K562 (cell line): ENCODE measurements at regions not wholly inside any gene's neighbourhood (a gene's known extent, or its start where the extent isn't known, plus 50 kb on each side); places are given as distances from the start of the nearest gene placed in this dataset.

Source experiments
- ATAC-seq: fragments of 200-7000 bp; cut with Tn5 transposase; 3 replicates; pipeline ENCODE4 v1.9.1; 2020; ENCODE audit warnings: moderate library complexity
- BruUV-seq: library from RNA; stranded (reverse); fragments of 400-500 nt; replicated peaks from 2 replicates; lab custom pipeline; 2021; lab: Mats Ljungman, UMichigan
- CTCF ChIA-PET: fragments of 300-600 bp; formaldehyde crosslinking; extraction: SDS; loops from one replicate; lab custom pipeline; 2021; ENCODE audit warnings: low intra/inter-chr PET ratio; lab: Yijun Ruan, JAX
- POLR2A ChIA-PET: fragments of 300-600, 350-650 bp; sonication (Branson Sonifier 250); formaldehyde crosslinking; extraction: SDS; loops from one replicate; lab custom pipeline; 2021; ENCODE audit warnings: antibody characterized with exemption, inconsistent platforms; lab: Yijun Ruan, JAX
- DNase-seq, 4 experiments: peaks; one replicate each; pipeline versions ENCODE4 v3.0.0 to v3.0.0-alpha.2; 2011 to 2018; ENCODE audit warnings: low spot score in 3 of 4, mixed read lengths in 3 of 4; ENCODE audit errors: extremely low read depth in 1 of 4
- FAIRE-seq: peaks from 2 replicates; lab custom pipeline; 2011; peaks lifted over from hg19 to GRCh38; lab: Jason Lieb, UNC
- H2AFZ ChIP-seq: 2 replicates; pipeline ENCODE4 v1.6.0; 2011; ENCODE audit warnings: low read depth, low read length, control low read depth, inconsistent platforms
- H3K27ac ChIP-seq: fragments of 200-600 bp; 3 replicates; pipeline ENCODE4 v1.8.0; 2011; ENCODE audit warnings: low read depth, mild to moderate bottlenecking, control low read depth, inconsistent platforms, low read length, moderate library complexity, mixed read lengths; ENCODE audit errors: extremely low read depth
- H3K27me3 ChIP-seq, 2 experiments: fragments of 300-600 bp in 1 of 2; 2 replicates in 1 of 2; 3 replicates in 1 of 2; pipeline versions ENCODE4 v1.6.0 to v1.8.0; 2011; ENCODE audit warnings: inconsistent platforms in 2 of 2, low read length in 2 of 2, mild to moderate bottlenecking in 1 of 2, mixed read lengths in 1 of 2, moderate library complexity in 1 of 2; ENCODE audit not compliant: control insufficient read depth in 2 of 2, insufficient read depth in 2 of 2
- H3K36me3 ChIP-seq: fragments of 300-600 bp; 3 replicates; pipeline ENCODE4 v1.8.0; 2011; ENCODE audit warnings: mild to moderate bottlenecking, low read length, inconsistent platforms; ENCODE audit not compliant: control insufficient read depth, insufficient read depth
- H3K4me1 ChIP-seq, 2 experiments: fragments of 200-600 bp in 1 of 2; replicated peaks in 1 of 2; 2 replicates in 1 of 2; 3 replicates in 1 of 2; pipeline versions ENCODE4 v1.5.1 to v1.8.0; 2011; ENCODE audit warnings: inconsistent platforms in 2 of 2, low read length in 2 of 2, mild to moderate bottlenecking in 1 of 2, mixed read lengths in 1 of 2, moderate library complexity in 1 of 2; ENCODE audit not compliant: control insufficient read depth in 2 of 2, insufficient read depth in 2 of 2
- H3K4me2 ChIP-seq: 2 replicates; pipeline ENCODE4 v1.6.1; 2011; ENCODE audit warnings: low read length, control low read depth, inconsistent platforms, mixed read lengths; ENCODE audit not compliant: insufficient read depth
- H3K4me3 ChIP-seq: fragments of 200-600 bp; sonication (generic), shearing (Covaris generic); 2 replicates; pipeline ENCODE4 v1.5.1; 2016; ENCODE audit warnings: control low read depth, inconsistent platforms
- H3K79me2 ChIP-seq: fragments of 200-600 bp; 3 replicates; pipeline ENCODE4 v1.8.0; 2011; ENCODE audit warnings: low read length, inconsistent platforms; ENCODE audit not compliant: control insufficient read depth, insufficient read depth
- H3K9ac ChIP-seq, 2 experiments: 2 replicates each; pipeline versions ENCODE4 v1.6.0 to v1.6.1; 2011; ENCODE audit warnings: low read depth in 2 of 2, low read length in 2 of 2, control low read depth in 1 of 2, inconsistent platforms in 1 of 2, mild to moderate bottlenecking in 1 of 2, mixed read lengths in 1 of 2; ENCODE audit not compliant: insufficient read depth in 1 of 2
- H3K9me1 ChIP-seq: one replicate; pipeline ENCODE4 v1.6.0; 2011; ENCODE audit warnings: inconsistent platforms, mild to moderate bottlenecking, low read length, moderate library complexity; ENCODE audit not compliant: control insufficient read depth, insufficient read depth
- H3K9me3 ChIP-seq: replicated peaks from 2 replicates; pipeline ENCODE4 v1.5.1; 2011; ENCODE audit warnings: low read depth, low read length, inconsistent platforms; ENCODE audit not compliant: control insufficient read depth, insufficient read depth
- H4K20me1 ChIP-seq: replicated peaks from 2 replicates; pipeline ENCODE4 v1.6.1; 2011; ENCODE audit warnings: low read length, inconsistent platforms, mixed read lengths; ENCODE audit not compliant: control insufficient read depth, insufficient read depth
- ATF3 ChIP-seq, 2 experiments: fragments of 450-650 bp in 1 of 2; sonication (generic) in 1 of 2; formaldehyde crosslinking in 1 of 2; IDR thresholded peaks in 1 of 2; conservative IDR thresholded peaks in 1 of 2; 2 replicates each; pipeline versions ENCODE4 v1.6.1 to v1.8.1; 2016 to 2023; ENCODE audit warnings: mild to moderate bottlenecking in 2 of 2, moderate library complexity in 2 of 2, inconsistent platforms in 1 of 2, missing genetic modification reagents in 1 of 2
- ELF4 ChIP-seq: fragments of 450-650 bp; formaldehyde crosslinking; IDR thresholded peaks from 2 replicates; pipeline ENCODE4 v1.4.0; 2022; ENCODE audit warnings: missing genetic modification characterization
- RBM15 ChIP-seq: fragments of 200-400 bp; formaldehyde crosslinking; IDR thresholded peaks from 2 replicates; pipeline ENCODE4 v1.6.1; 2018; ENCODE audit warnings: mild to moderate bottlenecking, low read length, moderate library complexity; ENCODE audit not compliant: insufficient read depth
- RREB1 ChIP-seq: fragments of 250-450 bp; sonication (Bioruptor Pico); IDR thresholded peaks from 2 replicates; pipeline ENCODE4 v1.4.0; 2020
- TCF3 ChIP-seq: sonication (generic); formaldehyde crosslinking; IDR thresholded peaks from 2 replicates; pipeline ENCODE4 v1.4.0; 2020; ENCODE audit warnings: mild to moderate bottlenecking, missing genetic modification reagents
- ZNF239 ChIP-seq: fragments of 250-450 bp; sonication (Bioruptor Pico); IDR thresholded peaks from 2 replicates; pipeline ENCODE4 v1.4.0; 2020; ENCODE audit warnings: mild to moderate bottlenecking
- ZNF3 ChIP-seq: fragments of 250-450 bp; sonication (Bioruptor Pico); IDR thresholded peaks from 2 replicates; pipeline ENCODE4 v1.5.0; 2021; ENCODE audit warnings: mild to moderate bottlenecking, moderate library complexity
- WGBS: fragments of 100-300 bp; shearing (Covaris generic); methylation state at CpG from one replicate; pipeline ENCODE4 v1.1.6; 2016; ENCODE audit warnings: low coverage, mixed read lengths; ENCODE audit not compliant: insufficient coverage; ENCODE audit errors: missing lambda C conversion rate; 5-methylcytosine and 5-hydroxymethylcytosine counted together
- in situ Hi-C: fragments of 300-500 bp; cut with MboI; formaldehyde crosslinking; loops from 4 replicates; pipeline ENCODE4 v1.15.0; 2018; ENCODE audit warnings: inconsistent platforms, mixed read lengths
- intact Hi-C: fragments of 100-400 bp; cut with micrococcal nuclease; formaldehyde crosslinking; loops from 2 replicates; pipeline ENCODE4 v1.14.2; 2022
- TF ChIP-seq, protein P1 (sequence below): fragments of 450-650 bp; formaldehyde crosslinking; IDR thresholded peaks from 2 replicates; pipeline ENCODE4 v1.4.0; 2020; ENCODE audit warnings: mild to moderate bottlenecking
- TF ChIP-seq, protein P2 (sequence below): fragments of 250-450 bp; sonication (Bioruptor Pico); IDR thresholded peaks from 2 replicates; pipeline ENCODE4 v1.4.0; 2020; ENCODE audit warnings: mild to moderate bottlenecking, moderate library complexity
- TF ChIP-seq, protein P3 (sequence below): sonication (generic); formaldehyde crosslinking; IDR thresholded peaks from 2 replicates; pipeline ENCODE4 v1.8.1; 2023; ENCODE audit warnings: mild to moderate bottlenecking, missing genetic modification reagents, moderate library complexity

GRCh38 chr22:49291781-49292180 lies 535.9 kb downstream of the BRD1 start:
- FAIRE-seq: no peak
- Histone ChIP-seq H3K27me3 (peaks cover 2 to 7% of the 10 kb centered on the region in 2 experiments; a peak in 2 of 5 replicates), H3K27ac (no peak overlapping the region), H3K9me3 (no peaks in the 10 kb centered on the region), H3K4me2 (no peak overlapping the region), H3K4me3 (no peak overlapping the region), H3K9ac (no peak overlapping the region), H4K20me1 (no peaks in the 10 kb centered on the region), H3K36me3 (no peaks in the 10 kb centered on the region), H3K79me2 (no peaks in the 10 kb centered on the region), H2AFZ (no peak overlapping the region), H3K4me1 (no peaks in the 10 kb centered on the region), H3K9me1 (no peaks in the 10 kb centered on the region)
- BruUV-seq: no TSS peak
- in situ Hi-C loops (no loop called here), intact Hi-C loops (no loop called here)
- no peak for DNase-seq
- CTCF ChIA-PET: no interaction called here
- WGBS: 0% methylated on average over 5 of the region's 5 CpGs
- no peak for ATAC-seq
- POLR2A ChIA-PET: no interaction called here
- TF ChIP-seq ATF3 (IDR thresholded peaks at IDR 0.05) (no peak), ATF3 (CRISPR knock-in tag; conservative IDR thresholded peaks at IDR 0.05) (no peak), ZNF239 (no peak), RBM15 (no peak), RREB1 (CRISPR knock-in tag) (no peak), ELF4 (no peak), ZNF3 (CRISPR knock-in tag) (no peak), TCF3 (CRISPR knock-in tag) (no peak)
- TF ChIP-seq, protein P1, sequence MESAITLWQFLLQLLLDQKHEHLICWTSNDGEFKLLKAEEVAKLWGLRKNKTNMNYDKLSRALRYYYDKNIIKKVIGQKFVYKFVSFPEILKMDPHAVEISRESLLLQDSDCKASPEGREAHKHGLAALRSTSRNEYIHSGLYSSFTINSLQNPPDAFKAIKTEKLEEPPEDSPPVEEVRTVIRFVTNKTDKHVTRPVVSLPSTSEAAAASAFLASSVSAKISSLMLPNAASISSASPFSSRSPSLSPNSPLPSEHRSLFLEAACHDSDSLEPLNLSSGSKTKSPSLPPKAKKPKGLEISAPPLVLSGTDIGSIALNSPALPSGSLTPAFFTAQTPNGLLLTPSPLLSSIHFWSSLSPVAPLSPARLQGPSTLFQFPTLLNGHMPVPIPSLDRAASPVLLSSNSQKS (CRISPR knock-in tag): no peak
- TF ChIP-seq, protein P2, sequence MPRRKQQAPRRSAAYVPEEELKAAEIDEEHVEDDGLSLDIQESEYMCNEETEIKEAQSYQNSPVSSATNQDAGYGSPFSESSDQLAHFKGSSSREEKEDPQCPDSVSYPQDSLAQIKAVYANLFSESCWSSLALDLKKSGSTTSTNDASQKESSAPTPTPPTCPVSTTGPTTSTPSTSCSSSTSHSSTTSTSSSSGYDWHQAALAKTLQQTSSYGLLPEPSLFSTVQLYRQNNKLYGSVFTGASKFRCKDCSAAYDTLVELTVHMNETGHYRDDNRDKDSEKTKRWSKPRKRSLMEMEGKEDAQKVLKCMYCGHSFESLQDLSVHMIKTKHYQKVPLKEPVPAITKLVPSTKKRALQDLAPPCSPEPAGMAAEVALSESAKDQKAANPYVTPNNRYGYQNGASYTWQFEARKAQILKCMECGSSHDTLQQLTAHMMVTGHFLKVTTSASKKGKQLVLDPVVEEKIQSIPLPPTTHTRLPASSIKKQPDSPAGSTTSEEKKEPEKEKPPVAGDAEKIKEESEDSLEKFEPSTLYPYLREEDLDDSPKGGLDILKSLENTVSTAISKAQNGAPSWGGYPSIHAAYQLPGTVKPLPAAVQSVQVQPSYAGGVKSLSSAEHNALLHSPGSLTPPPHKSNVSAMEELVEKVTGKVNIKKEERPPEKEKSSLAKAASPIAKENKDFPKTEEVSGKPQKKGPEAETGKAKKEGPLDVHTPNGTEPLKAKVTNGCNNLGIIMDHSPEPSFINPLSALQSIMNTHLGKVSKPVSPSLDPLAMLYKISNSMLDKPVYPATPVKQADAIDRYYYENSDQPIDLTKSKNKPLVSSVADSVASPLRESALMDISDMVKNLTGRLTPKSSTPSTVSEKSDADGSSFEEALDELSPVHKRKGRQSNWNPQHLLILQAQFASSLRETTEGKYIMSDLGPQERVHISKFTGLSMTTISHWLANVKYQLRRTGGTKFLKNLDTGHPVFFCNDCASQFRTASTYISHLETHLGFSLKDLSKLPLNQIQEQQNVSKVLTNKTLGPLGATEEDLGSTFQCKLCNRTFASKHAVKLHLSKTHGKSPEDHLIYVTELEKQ (CRISPR knock-in tag): no peak
- TF ChIP-seq, protein P3, sequence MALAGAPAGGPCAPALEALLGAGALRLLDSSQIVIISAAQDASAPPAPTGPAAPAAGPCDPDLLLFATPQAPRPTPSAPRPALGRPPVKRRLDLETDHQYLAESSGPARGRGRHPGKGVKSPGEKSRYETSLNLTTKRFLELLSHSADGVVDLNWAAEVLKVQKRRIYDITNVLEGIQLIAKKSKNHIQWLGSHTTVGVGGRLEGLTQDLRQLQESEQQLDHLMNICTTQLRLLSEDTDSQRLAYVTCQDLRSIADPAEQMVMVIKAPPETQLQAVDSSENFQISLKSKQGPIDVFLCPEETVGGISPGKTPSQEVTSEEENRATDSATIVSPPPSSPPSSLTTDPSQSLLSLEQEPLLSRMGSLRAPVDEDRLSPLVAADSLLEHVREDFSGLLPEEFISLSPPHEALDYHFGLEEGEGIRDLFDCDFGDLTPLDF (CRISPR knock-in tag): no peak
